ENCODE measurements at regions not wholly inside any gene's neighbourhood (a gene's known extent, or its start where the extent isn't known, plus 50 kb on each side); places are given as distances from the start of the nearest gene placed in this dataset.

DNA sequence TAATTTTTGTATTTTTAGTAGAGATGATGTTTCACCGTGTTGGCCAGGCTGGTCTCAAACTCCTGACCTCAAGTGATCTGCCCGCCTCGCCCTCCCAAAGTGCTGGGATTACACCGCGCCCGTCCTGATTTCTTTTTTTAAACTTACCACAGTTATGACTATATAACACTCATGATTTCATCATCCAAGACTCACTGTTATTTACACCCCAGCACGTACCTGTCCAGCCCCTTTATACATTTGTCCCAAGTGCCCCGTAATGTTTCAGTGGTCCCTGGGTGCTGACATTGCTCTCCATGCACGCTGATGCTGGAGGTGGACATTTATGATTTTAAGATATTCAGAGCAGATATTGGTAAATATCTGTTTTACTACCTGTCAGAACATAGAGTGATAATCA, 219.9 kb upstream of the GMDS start:
- DNase-seq, result no peak

DNA sequence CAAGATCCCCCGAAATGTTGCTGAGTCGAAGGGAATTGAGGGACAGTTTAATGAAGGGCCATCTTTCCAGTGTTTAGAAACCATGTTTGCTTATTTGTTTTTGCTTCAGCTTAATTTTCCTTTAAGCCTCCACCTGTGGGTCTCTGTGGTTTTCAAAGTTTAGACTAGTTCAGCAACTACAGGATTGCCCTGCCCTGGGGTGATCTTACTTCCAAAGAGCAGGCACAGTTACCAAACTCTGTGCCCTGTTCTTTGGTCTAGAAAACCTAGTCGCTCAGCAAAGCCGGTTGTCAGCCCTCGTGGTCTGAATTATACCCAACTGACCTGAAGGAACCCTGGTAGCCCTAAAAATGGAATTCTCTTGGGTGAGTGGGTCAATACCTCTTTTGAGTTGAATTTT, 219.2 kb upstream of the GMDS start:
- DNase-seq, result no peak

DNA sequence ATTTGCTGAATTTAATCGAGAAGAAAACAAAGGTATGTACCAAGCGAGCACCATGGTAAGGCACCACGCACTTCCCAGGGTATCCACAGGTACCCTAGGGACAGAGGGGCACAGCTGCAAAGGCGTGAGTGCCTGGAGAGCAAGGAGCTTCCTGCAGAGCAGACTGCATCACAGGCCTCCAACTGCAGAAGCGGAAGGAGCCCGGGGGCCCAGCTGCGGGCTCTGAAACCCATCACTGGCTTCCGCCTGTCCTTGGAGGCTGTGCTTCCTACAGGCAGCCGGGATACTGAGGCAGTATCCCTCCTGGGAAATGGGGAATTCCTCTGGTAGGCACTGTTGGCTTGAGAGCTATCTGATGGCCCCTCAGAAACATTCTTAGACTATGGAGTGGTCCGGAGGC, 217.4 kb upstream of the GMDS start:
- no peak for DNase-seq

DNA sequence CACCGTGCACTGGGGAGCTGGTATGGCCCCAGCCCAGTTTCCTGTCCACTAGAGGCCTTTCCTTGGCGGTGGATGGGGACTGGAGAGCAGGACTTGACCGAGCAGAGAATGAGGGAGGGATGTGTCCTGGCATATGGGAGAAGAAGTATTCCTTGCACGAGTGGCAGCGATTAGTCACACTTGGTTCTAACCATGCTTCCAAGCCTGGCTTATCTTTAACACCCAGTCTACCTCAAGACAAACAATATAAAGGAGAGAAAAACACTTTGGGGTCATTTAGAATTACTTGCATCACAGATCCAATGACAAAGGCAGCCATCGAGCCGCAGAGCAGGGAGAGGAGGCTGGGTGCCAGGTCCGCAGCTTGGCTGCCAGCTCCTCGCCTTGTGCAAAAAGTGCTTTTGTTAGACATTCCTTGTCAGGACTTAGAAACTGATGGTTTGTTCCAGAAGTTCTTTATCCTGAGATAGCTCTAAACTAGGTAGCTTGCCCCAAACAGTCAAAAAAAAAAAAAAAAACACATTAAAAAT, 214.9 kb upstream of the GMDS start:
- DNase-seq, result peak in 1 of 2 donors; percentile 27

DNA sequence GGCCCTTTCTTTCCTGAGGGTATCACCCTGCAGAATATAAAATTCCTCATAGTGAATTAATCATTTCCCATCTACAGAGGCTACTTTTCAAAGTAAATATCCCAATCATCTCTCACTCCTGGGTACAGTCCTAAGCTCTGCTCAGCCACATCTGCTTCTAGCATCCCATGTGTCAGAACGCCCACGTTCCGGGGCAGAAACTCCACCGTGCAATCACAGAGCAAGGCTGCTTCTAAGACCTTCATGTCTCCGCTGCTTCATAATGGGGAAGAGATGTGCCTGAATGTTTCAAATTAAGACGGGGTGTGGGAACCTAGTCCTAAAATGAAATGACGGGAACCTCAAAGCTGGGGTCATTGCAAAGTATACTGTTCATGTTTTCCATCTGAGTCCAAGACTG, 208.8 kb upstream of the GMDS start:
- no peak for DNase-seq

DNA sequence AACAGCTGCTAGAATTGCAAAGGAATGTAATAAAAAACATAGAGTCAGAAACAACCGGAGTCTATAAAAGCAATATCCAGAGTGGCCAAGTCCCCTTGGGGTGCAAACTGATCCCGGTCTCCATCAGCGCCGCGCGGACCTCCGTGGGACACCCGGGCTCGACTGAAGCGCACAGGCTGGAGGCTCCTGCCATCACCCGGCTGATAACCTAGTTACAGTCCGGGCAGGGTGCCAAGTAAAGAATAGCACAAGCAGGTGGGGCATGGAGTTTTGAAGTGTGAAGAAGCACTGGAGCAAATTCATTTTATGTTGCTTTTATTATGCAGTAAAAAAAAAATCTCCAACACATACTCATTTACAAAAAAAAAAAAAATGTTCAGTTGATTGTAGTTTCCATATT, 205.1 kb upstream of the GMDS start:
- DNase-seq, result no peak

DNA sequence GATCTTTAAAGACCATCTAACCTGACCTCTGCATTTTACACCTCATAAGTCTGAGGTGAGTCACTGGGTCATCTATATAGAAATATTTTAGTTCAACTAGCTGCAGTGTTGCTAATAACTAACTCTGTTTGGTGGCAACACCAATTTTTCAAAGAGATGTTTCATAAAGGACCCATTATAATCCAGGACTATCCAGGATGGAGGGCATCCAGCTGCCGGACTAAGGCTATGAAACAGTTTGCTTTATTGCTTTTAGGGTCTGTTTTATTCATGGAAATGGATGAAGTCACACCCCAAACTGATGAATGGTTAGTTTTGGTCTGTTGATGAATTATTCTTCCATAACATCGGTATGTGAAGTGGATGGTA, 204.2 kb upstream of the GMDS start:
- DNase-seq, result no peak

DNA sequence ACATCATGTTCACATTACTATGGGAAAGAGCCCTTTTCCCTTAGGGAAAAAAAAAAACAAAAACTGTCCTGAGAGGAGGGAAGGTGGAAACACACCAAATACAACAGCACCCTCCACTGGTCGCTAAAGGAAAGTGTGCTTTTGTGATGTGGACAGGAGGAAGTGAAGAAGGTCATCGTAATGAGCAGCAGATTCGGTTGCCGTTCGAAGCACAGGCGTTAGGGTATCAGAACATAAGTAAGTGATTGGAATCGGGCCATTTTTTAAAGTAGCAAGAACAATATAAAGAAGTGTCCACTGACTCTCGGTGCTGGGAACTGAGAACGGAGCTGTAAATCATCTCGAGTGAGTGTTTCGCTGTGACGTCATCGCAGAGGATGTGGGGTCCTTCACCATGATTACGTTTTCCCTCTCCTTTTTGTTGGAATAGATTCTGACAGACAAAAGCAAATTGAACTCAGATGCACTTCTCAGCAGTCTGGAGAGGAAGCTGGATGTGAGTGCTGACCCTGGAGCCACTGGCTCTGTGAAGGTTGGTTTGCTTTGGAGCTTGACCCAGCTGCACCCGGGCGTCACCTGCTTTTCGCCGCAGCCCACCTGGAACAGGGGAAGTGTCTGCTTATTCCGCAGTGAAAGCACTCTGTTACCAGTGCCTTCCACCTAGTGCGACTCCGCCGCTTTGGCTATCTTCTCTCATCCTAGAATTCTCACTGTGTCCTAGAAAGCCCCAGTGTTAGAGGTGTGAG, 203.6 kb upstream of the GMDS start:
- DNase-seq, result peak; percentile 30 to 60

DNA sequence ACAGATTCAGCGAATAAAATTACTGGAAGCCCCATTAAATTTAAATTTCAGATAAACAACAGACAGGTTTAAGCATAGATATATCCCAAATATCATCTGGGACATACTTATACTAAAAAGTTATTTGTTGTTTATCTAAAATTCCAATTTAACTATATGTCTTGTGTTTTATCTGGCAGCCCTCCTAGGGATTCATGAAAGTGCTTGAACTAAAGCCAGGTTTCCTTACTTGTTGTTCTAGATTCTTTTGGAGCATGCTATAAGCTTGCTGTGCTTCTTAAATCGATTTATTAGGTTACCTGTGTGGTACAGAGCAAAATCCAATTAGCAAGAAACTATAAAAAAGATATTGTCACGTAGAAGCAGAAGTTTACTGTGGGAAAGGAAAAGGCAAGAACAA, 202.5 kb upstream of the GMDS start:
- DNase-seq, result no peak

DNA sequence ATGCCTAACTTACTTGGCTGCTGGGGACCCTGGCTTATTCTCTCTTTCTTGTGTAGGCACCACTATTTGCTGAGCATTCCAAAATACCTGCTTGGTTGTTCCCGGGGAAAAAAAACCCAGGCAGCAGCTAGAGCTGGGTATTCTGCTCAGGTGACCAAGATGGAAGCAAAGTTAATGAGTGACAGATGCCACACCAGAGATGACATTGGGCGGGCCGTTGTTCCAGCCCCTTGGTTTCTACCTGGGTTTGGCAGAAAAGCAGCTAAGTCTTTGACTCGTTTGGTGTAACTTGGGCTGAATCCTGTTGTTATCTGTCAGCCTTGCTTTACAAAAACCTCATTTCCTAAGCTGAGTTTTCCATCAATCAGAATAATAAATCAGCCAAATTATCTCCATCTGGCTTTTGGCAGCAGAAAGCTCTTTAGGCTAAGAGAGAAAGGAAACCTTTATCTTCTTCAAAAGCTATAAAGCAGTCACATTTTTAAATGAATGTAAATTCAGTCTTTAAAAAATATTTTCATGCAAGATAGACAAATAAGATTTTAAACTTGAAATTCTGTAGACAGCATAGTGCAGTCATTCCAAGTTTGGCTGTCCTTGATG, 202.0 kb upstream of the GMDS start:
- no peak for DNase-seq

DNA sequence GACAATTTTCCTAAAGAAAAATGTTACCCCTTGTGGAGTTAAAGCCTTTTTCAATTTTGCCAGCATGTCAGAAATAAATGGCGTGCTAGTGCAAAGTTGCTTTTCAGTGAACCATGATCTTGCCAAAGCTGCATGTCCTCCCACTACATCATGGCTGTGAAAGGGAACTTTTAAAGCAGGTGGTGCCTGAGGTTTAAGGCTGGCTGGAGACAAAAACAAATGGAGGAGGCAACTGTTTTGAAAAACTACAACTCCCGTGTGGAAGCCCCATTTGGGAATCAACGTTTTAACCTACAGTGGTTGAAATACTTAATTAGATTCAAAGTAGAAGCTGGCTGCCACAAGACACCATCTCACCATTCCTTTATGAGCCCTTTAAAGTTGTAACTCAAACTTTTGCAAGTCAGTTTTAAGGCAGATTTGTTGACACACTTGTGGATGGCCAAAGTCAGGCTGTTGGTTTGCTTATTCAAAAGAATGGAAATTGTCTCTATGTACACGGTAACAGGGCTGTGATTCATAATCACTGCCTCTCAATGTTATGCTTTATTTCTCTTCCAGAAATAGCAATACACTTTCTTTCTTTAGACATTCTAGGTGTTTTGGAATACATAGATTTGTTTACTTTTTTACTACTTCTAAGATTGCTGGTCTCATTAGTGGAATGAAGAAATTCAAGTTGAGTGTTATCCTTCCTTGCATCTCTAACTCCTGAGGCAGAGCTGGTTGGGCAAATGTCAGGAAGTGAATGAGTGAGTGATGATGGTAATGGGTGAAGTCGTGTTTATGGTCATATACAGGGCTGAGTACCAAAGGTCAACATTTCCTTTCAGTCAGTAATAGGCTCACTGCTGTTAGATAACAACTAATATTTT, 196.4 kb upstream of the GMDS start:
- DNase-seq, result no peak

DNA sequence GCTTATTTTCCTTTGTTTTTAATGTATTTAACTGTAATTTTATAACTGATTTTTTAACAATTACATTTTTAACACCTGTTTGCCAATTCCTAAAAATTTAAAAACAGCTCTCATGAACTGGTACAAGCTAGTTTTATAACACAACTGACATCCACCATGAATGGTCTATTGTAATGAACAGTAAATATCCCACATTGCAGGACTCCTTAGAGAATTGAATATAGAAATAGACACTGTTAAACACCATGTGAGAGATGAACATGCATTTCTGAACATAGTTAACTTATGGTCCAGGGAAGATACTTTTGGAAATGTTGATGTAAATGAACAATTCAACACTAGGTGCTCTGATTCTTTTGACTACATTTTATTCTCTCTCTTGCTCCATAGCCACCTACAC, 195.1 kb upstream of the GMDS start:
- DNase-seq, result no peak

DNA sequence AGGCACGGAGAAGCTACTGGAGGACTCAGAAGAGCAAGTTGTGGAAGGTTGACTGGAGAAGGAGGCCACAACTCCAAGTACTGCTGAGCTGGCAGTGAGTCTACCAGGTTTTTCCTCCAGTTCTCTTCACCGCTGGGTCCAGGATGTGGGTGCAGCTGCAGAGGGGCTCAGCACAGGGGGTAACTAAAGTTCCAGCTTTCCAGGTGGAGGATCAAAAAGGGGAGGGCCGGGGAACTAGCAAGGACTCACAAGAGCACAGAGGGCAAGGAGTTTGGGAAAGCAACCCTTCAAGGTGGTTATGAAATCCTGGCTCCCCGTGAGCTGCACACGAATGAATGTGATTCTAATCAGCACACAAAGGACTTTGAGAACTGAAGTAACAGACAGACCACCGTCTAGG, 194.2 kb upstream of the GMDS start:
- DNase-seq, result no peak

DNA sequence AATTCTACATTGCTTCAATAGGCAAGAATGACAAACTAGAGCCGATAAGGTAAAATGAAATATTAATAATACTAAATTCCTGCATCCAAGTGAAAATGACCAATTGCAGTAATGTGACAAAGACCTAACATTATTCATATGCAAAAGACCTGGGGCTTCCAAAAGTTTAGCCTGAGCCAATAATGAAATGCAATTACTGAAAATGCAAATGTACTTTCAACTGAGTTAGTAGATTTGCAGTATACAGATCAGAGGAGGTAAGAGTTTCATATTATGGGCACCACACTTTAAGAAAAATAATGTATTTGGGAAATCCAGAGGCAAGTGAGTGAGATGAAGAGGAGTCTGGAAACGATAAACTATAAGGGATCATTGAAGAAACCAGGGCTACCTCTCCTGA, 193.7 kb upstream of the GMDS start:
- DNase-seq, result no peak

DNA sequence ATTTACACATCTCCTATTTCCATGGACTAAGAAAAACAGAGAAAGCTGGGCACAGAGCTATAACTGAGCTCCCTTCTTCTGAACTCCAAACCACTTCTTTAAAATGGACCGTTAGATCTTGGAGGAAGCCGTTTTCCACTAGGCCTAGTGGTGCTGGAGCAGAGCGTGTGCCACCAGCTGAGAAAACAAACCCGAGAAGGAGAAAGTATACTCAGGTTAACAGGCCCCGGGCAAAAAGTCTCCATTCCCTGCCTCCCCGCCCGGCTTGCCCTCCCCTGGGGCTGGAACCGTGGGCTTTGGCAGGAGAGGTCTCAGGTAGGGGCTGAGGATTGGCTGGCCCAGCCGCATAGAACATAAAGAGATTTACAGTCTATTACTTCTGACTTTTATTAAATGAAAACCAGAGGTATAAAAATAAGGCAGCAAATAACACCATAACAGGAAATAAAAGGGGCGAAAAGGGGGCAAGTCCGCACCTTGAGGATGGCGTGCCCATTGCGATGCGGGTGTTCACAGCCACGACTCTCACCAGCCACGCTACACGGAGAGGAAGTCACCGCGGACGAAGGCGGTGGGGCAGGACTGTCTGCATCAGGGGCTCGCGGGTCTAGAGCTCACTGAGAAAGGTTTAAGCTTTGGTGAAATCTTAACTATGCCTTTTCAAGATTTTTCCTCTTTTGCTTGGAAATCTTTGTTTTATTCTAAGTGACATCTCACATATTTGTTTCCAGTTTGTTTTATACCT, 191.2 kb upstream of the GMDS start:
- DNase-seq, result no peak

DNA sequence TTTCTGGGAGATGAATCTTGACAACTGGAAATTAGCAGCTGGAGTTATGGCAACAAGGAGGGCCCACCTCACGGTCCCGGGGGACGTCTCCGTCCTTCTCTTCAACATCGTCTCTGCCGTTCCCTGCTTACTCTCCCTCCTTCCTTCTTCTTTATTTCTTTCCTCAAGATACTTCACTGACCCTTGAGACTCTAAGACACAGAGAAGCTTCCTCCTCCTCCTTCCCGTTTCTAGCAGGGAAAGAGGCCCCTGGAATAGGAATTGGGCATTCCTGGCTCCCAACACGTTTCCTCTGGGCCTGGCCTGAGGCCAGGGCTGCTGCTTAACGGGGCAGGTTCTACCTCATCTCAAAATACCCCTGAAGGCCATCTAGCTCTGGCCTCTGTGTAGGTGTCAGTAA, 189.9 kb upstream of the GMDS start:
- DNase-seq, result no peak

DNA sequence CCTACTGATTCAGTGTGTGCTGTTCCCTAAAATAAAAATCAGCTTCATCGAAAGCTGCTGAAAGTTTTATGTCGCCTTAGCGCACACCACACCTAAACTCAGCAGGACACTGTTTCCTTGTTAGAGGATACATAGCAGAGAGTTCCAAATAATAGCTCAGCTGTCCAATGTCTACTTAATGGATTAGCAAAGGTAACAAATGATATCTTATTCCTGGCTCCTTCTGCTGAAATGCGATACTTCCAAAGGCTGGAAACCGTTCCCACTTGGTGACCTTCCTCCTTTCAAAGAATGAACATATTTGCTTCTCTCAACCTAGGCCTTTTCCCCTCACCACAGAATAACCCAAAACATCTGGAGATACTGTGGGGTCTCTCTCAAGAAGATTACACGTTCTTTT, 189.5 kb upstream of the GMDS start:
- DNase-seq, result no peak

DNA sequence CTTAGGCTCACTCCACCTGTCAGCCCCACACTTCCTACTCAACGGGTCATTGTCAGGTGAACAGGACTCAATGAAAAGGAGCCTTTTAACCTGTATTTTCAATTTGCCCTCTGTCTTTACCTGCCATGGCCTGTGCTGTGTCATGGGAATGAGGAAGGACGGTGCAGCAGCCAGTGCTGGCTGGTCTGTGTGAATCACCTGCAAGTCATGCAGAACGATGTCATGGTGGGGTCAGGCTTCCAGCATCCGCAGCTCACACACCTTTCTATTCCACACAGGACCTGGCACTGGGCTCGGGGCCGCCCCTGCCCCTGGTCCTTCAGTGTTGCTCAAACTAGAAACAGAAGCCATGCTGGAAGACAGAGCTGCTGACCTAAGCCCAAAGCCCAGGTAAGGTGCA, 188.7 kb upstream of the GMDS start:
- DNase-seq, result no peak

DNA sequence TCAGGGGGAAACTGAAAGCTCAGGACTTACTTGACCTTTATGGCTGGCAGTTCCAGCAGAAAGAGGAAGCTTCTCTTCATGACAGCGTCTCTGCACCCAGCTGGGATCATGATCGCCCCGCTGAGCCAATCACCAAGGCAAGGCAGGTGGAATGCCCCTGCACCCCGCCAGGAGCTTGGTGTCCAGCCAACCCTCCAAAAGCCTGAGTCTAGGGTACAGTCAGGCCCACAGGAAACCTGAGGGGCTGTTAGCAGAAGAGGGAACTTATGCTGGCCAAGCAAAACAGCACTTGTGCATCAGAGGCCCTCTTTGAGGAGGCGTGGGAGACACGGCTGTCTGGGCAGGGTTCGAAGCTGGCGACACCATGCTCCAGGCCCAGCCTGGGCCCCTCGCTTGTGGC, 188.3 kb upstream of the GMDS start:
- no peak for DNase-seq

DNA sequence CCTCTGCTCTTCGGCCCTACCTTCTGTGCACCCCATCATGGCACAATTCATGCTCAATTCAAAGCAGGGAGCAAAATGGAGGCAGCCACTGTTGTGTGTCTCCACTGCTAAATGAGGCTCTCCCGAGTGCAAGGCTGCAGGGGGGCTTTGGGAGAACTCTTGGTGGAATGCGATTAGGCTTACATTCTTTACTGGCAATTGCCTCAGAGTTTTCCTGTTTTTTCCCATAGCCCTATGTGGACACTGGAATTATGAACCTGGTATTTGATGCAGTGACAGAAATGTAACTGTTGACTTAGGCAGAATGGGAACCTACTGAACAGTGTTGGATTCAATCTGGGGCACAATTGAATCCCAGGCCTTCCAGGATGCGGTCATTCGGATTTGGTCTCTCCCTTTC, 187.9 kb upstream of the GMDS start:
- DNase-seq, result no peak

DNA sequence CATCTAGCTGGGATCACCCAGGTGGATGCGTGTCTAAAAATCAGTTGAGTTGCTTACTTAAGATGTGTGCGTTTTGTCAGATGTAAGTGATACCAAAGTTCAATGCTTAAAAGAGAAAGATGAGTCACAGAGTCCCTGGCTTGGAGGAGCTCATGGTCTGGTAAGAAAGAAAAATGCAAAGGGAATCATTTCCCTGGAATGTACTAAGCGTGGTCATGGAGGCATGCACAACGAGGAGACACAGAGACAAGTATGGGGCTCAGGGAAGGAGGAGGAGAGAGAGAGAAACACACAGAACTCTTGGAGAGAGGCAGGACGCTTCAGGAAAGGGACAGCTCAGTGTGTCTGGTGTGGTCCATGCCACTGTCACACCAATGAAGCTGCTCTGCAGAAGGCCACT, 186.9 kb upstream of the GMDS start:
- no peak for DNase-seq

DNA sequence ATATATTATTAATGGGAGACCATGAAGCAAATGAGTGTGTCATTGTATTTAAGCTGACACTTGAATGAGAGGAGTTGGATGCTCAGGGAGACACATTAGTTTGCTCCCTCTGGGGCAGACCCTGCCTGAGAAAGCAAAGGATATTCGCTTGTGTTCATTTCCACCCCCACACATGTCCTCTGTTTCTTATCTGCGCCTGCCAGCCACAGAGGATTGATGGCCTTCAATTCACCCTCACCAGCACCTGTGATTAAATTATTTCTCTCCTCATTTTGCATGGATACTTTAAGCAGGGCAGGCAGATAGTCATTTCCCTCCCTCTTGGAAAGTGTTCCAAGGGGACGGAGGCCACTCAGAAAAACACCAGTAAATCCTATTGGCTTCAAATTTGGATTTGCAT, 185.2 kb upstream of the GMDS start:
- no peak for DNase-seq

All from right lung (tissue), 2 donors.